ENCODE measurements at regions not wholly inside any gene's neighbourhood (a gene's known extent, or its start where the extent isn't known, plus 50 kb on each side); places are given as distances from the start of the nearest gene placed in this dataset.

DNA sequence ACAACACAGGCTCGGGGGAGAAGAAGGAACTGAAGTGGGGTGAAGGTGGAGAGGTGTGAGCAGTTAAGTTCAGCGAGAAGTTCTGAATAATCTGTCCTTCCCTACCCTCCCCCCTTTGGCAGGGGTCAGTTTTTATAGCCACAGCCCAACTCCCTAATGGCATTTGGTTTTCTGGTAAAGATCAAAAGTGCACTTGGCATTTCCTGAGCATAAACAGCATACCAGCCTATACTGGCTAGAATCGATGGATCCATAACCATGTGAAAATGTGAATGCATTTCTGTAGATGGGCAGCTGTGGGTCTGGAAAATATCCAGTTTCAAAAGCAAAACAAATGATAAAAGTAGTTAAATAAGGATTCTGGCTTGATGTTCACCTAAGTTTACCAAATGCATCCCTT is 410.9 kb downstream of the PLK2 start:
- DNase-seq, result no peak

DNA sequence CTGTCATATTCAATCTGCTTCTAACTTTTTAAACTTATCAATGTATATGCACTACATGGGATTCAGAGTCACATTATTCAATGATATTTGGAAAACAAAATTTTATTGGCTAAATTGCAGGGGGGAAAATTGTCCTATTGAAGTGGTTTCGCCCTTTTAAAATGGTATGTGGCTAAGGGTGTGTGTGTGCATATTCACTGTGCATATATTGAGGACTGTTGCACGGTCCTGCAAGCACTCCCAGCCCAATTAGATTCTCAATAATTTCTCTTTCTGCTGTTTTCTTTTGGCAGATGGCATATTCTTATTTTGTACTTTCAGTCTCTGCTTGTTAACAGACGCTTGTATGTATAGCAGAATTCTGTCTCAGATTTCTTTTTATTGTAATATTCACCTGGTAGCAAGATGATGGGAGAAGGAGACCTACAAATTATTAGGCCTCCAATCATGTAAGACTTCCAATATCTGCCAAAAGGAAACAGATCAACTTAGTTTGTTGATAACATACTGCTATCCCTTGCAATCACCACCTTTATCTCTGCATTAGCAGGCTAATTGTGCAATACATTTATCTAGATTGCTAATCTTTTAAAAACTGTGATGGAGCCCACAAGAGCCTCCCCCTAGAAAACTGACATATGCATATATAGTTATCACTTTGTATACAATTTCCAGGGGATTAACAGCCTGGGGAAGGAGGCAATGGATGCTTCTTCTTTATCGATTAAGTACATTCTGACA is 411.5 kb downstream of the PLK2 start:
- DNase-seq, result no peak

DNA sequence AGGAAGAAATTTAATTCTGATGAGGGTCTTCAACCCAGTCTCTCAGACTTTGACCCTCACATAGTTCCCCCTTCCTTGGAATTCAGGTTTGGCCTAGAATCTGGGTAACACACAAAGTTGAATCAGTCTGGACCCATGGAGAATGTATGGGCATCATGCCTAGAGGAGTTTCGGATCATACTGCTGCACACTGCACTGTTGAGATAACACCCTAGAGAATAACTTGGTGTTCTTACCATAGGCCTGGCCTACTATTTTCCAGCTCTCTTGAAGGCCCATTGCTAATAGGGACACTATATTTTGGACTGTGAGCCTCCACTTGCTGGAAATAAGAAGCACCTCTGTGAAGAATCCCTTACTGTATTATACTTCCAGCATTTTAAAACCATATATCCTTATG is 413.5 kb downstream of the PLK2 start:
- no peak for DNase-seq

DNA sequence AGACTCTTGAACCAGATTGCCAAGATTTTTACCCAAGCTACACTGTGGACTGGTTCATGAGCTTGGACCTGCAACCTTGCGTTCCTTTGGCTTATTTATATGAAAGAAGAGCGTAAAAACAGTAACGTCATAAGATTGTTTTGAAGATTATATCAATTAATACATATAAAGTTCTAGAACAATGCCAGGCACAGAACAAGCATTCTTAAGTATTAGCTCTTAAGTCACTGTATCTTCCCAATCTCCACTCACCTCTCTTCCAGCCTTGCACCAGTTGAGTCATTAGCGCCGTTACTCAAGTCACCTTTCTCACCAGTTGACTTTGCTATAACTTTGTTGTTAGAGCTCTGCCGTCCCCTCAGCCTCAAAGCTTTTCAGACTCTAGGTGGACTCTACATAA is 415.7 kb downstream of the PLK2 start:
- DNase-seq, result no peak

DNA sequence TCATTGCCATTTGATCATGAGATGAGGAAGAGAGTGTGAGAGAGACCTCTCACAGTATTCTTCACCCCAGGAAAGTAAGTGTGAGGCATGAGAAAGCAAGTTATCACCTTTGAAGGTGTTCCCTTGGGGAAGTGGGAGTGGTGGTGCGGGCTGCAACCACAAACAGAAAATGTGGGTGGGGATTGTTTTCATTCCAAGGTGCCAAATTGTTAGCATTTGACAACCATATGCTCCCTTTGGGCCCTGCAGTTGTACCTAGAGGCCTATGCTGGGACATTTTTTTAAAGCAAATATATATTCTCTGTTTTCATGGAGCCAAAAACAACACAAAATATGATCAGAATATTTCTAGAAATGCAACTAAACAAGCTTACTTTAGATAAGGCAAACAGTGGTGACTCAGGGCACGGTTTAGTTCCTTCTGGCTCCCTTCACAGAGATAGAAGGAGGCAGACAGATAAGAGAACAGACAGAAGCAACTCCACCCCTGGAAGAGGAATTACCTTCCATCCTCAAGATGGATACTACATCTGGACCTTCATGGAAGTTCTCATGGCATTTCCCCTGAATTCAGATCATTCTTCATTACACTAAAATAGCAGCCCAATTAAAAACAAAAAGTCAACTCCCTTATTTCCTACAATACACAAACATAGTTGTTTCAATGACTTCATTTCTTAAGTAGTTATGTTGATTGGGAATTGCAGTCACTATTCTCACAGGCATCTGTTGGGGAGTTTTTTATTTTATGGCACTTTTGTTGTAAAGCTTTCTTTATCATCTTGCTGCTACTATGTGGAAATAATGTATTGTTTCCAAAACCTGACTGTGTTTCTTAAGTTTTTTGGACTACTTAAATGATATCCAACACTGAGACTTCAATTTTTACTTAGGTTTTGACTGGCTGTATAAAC is 416.6 kb downstream of the PLK2 start:
- DNase-seq, result no peak

DNA sequence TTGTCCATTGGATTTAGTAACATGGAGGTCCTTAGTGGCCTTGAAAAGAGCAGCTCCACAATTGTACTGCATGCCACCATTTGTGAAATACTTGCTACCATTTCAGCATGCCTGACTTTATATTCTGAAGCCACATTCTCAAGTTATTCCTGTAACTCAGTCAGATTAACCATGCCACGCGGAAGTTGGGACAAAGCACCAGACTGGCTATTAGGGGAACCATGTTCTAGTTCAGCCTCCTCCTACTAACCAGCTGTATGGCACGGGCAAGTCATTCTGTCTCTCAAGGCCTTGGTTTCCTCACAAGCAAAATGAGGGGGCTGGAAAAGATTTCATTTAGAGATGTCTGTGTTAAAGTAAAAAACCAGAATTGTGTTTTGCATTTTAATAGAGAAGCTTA is 418.0 kb downstream of the PLK2 start:
- DNase-seq, result no peak

DNA sequence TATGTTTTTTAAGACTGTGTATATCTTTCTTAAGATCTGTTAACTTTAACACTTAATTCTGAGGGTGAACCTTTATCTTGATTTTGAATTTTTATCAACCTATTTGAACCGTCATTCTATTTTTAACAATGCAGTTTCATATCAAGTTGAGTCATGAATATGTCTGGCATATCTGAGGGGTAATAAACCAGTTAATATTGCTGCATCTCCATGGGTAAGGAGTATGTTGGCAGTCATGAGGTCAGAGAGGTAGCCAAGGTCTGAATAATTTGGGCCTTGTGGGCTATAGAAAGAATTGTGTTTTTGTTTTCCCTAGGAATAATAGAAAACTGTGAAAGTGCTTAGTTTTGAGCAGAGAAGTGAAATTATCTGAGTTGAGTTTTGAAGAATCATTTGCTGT is 419.0 kb downstream of the PLK2 start:
- no peak for DNase-seq

DNA sequence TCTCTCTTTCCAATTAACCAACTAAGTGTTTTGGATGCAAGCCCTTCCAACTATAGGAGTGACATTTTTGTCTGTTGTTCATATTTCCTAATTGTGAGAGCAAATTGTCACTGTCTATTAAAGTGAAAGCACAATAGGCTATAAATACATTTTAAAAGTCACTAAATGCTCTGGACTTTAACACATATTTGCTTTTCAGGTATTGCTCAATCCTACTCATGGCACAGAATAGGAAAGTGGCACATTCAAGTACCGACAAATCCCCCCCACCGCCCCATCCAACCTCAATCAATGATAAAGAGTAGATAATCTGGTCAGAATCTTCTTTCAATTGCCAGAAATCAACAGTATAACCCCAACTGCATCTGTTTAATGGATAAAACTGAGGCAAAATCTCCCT is 419.8 kb downstream of the PLK2 start:
- DNase-seq, result no peak

DNA sequence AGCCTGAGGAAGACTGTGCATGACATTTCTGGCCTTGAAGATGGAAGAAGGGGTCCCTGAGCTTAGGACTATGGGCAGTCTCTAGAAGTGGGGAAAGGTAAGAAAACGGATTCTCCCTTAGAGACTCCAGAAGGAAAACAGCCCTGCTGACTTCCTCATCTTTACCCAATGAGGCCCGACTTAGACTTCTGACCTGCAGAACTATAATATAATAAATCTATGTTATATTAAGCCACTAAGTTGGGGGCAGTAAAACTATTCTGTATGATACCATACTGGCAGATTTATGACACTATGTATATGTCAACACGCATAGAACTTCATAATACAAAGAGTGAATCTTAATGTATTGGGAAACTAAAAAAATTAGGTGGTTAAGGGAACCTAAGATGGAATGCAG is 422.0 kb downstream of the PLK2 start:
- no peak for DNase-seq

DNA sequence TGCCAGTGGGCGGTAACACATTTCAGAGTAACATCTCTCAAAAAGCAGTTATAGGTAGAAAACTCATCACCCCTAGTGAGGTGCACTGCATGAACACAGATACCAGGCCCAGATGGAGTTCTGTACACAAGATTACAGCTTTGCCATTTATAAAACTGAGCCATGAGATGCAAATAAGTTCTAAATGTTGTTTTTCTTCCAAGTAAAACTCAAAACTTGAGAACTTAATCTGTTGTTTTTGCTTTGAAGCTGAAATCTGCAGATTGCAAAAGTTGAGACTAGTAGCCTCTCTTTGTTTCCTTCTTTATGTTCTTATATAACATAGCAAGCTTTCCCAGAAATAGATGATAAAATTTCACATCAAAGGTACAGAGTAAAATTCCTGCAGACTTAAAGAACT is 434.1 kb downstream of the PLK2 start:
- no peak for DNase-seq

DNA sequence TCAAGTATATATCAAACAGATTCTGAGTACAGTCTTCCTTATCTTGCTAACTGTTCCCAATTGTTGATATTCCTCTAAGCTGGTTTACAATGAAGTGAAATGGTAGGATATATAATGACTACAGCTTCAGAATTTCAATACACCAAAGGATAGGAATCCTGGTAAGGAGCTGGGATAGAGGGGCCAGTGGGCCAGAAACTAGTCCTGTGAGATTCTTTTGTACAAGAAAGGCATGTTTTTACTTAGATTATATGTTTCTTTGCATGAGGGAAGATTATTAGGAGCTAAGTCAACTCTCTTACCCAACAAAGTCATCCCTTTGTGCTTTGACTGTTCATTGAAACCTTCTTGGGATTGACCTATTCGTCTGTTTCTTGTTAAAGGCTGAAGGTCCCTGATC is 435.7 kb downstream of the PLK2 start:
- no peak for DNase-seq

DNA sequence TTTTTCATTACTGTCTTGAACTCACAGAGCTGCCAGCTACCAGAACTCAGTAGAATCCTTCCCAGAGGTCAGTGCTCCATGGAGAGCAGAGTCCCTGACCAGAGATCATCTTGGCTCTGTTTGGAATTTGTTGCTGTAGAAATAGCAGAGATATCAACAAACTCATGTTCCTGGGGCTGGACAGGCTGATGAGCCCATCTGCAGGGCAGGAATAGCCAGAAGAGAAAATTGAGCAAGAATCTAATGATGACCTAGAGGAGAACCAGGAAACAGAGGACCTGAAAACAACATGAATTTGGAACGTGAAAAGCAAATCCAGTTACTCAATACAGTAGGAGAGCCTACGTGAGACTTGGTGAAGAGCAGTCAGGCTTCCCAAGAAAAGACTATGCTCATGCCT is 437.8 kb downstream of the PLK2 start:
- DNase-seq, result no peak

DNA sequence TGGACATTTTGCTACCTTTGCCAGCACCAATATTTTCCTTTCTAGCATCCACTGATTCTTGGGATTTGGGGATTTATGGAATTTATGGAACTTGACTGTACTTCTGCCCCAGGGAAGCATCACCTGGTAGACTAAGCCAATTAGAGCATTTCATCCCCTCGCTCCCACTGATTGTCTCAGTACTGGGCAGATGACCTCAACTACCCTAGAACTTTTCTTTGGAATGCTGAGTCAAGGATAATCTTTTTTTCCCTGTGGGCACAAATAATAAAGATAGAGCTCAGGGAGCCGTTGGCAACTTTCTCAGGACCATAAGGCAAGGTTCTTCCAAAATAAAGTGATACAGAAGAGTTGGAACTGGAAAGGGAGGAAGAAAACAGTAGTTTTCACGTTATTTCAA is 438.4 kb downstream of the PLK2 start:
- no peak for DNase-seq

DNA sequence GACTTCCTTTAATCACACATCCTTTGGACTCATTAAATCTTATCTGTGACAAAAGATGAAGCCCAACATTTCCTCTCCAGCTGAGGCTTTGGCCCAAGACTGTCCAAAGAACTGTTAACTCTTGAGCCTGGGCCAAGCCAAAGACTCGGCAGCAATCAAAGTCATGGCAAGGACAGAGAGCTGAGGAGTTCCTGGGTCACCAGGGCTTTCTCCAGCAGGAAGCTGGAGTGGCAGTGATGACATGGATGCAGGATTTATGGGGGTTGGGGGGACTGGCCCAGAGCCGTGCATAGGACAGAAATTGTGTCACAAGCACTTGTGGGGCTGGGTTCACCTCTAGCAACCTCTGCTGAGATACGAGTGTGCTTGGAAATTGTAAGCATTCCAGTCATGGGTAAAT is 440.3 kb downstream of the PLK2 start:
- no peak for DNase-seq

DNA sequence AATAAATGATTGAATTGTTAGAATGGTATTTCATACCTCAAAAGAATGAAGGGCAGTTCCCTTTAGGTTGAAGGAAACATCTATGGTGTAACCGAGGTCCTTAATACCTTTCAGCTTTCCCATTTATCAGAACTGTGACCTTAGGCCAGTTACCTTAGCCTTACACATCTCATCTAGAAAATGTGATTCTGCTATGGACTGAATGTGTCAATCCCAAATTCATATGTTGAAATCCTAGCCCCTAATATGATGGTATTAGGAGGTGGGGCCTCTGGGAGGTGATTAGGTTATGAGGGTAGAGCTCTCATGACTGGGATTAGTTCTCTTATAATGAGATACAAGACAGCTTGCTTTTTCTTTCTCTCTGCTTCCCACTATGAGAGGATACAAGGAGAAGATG is 441.9 kb downstream of the PLK2 start:
- no peak for DNase-seq

DNA sequence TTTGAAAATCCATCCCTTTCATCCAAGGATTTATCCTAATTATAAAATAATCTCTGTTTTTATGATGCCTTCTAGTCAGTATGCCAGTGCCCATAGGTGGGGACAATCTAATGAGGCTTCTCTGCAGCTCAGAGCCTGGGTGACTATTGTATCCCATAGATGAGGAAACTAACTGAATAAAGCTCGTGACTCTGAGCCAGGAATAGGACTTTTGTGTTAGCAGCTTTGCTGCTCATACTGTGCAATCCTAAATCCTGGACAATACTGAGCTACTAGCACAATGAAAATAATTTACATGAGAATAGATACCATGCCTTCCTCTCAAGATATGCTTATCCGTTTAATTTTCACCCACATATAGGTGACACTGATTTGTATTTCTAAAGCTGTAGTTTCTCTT is 443.0 kb downstream of the PLK2 start:
- no peak for DNase-seq

DNA sequence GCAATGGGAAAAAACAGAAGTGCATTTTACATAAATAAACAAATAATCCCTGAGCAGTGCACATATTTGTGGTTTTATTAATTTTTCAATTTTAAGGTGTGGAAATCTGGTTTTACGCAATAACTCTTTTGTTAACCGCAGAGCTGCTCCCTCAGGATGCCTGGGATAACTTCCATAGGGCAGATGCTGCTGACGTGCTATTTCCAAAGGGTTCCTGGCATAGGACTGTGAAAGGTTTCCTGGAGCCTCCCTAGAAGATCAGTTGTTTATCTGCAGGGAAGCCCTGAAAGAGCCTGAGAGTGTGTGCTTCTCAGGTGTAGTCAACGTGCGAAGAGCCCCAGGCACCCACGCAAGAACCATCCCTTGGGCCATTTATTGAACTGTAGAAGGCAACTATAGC is 443.5 kb downstream of the PLK2 start:
- DNase-seq, result no peak

DNA sequence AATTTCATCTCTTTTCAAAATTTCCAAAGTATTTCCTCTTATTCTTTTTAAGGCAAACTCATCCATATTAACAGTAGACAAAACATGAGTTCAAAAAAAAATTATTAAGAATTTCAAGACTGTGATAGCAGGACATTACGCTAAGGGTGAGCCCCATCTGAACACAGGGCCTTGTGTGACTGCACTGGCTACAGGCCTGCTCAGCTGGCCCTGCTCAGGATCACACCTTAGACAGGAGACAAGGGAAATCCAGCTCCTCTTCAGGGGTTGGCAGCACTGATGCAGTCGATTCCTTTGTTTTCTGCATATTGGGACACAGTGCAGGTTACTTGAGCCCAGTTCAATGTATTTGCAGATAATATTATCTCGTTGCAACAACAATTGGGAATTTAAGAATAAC is 444.7 kb downstream of the PLK2 start:
- no peak for DNase-seq

DNA sequence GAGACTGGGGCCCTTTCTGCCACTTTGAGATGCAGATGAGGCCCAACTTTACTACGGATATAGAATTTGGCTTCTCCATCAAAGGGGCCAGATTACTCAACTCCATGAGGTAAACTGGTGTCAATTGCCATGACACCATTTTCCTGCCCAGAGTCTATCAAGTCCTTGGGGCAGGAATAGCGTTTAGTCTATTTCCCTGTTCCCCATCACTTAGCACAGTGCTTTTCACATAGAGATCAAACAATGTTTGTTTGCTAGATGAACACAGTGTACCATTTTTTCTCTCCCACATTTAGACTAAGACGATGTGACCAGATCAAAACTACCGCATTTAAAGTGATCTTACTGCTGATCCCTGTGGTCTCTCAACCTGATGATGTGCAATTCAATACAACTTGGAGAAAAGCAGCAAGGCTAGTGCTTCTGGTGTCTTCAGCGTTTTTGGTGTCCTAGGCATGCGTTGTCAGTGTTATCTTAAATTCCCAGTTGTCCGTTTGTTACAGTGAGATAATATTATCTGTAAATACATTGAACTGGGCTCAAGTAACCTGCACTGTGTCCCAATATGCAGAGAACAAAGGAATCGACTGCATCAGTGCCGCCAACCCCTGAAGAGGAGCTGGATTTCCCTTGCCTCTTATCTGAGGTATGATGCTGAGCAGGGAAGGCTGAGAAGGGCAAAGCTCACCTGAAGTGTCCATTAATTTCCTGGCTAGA is 446.2 kb downstream of the PLK2 start:
- DNase-seq, result no peak

DNA sequence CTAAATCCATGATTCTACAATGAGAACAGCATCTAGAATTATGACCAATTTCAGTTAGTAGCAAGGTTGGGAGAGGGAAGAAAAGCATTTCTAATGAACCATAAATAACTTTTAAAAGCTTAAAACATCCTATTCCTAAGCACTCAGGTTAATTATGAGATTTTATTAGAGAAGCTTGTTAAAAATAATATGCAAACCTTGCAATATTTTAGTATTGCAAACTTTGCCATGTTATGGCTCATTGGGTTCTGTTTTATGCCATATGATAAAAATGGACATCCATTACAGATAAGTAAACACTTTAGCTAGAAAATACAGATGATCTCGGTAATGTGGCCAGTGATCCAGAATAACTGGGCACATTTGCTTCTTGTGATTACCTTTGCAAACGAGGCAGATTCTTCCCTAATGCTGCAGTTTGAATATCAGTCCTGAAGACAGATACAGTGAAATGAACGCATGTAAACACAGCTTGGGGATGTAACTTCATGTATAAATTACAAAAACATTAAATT is 447.0 kb downstream of the PLK2 start:
- DNase-seq, result no peak

DNA sequence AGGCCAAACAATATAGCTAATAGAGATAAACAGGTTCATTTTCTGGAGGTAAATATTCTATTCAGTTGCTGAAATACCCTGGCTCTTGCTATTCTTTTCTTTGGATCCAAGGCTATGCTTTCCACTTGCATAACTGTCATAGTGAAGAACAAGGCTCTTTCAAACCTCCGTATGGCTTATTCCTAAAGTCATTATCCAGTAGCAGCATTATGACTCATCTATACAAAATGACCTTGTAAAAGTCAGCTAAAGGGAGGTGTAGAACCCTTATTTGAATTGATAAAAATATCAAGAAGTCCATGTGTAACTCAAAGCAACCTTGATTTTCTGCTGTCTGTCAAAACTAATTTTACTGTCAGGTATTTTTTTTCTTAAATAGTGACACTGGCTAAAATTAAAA is 447.8 kb downstream of the PLK2 start:
- no peak for DNase-seq

DNA sequence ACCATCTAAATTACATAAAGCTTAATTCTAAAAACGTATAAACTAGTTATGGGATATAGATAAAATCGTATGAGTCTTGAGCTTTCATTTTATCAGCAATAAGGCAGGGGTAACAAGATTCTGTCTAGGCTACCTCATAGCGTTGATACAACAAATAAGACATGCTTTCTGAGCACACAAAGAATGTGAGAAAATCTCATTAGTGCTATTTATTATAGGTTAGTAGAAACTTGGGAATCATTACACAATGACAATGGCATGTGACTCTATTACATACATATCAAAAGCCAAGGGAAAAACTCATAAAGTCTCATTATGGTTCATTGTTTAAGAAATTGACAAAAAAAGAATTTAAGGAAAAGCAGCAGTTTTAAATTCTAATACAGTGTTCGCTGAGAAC is 448.6 kb downstream of the PLK2 start:
- no peak for DNase-seq

DNA sequence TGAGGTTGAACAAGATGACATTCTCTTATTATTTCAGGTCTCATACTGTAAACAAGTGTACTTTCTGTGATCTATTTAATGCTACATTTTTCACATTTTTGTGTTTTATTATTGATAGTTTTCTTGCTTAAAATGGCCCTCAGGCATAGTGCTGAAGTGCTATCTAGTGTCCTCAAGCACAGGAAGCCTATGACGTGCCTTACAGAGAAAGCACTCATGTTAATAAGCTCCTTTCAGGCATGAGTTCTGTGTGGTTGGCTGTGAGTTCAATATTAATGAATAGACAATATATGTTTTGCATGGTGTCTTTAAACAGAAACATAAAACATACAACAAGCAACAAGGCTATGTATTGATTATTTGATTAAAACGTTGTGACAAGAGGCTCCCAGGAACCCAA is 450.1 kb downstream of the PLK2 start:
- no peak for DNase-seq

DNA sequence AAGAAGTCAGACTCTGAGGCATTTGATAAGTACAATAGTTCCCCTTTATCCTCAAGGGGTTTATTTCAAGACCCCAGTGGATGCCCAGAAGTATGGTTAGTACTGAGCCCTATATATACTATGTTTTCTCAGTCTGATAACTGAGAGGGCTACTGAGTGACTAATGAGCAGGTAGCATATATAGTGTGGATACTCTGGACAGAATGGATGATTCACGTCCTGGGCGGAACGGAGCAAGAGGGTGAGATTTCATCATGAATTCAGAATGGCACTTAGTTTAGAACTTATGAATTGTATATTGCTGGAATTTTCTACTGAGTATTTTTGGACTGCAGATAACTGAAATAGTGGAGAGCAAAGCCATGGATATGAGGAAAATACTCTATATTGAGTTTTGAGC is 457.6 kb downstream of the PLK2 start:
- DNase-seq, result no peak

All from activated naive CD4-positive, alpha-beta T cell treated with Interleukin-2 at 50 U/mL for 16 hours (primary cell).